Right lobe of liver (tissue), 4 donors: ENCODE measurements at regions not wholly inside any gene's neighbourhood (a gene's known extent, or its start where the extent isn't known, plus 50 kb on each side); places are given as distances from the start of the nearest gene placed in this dataset.

Experiments used
- CTCF ChIP-seq, 4 donors: fragments of 200-600 bp in 3 of 4; fragments of 450-650 bp in 1 of 4; IDR thresholded peaks; one replicate each; pipeline versions ENCODE4 v1.5.1 to v1.8.0; 2016 to 2022; ENCODE audit warnings: antibody characterized with exemption in 4 of 4, mild to moderate bottlenecking in 2 of 4
- POLR2A ChIP-seq: fragments of 450-650 bp; IDR thresholded peaks from one replicate; pipeline ENCODE4 v1.6.1; 2017; ENCODE audit warnings: antibody characterized with exemption, mild to moderate bottlenecking
- donor health status: DM: no; HTN: no; CAD: no.
- donor health status: DM: no; HTN: no; CAD: no.
- donor health status: DM: no; HTN: yes; CAD: no.

- TF ChIP-seq CTCF (IDR thresholded peaks at IDR 0.05) = no peak
- no peak for TF ChIP-seq POLR2A
Observed at GRCh38 chr3:193827040-193827669, 234.1 kb downstream of the OPA1 start.
